CD14-positive monocyte (primary cell): ENCODE measurements at regions not wholly inside any gene's neighbourhood (a gene's known extent, or its start where the extent isn't known, plus 50 kb on each side); places are given as distances from the start of the nearest gene placed in this dataset.

Experiments used
- DNase-seq, 3 donors: peaks; one replicate each; pipeline ENCODE4 v3.0.0-alpha.2; 2011 to 2022
- H2AFZ ChIP-seq: 2 replicates; pipeline ENCODE4 v1.6.0; 2012; ENCODE audit warnings: mild to moderate bottlenecking, low read depth, low read length, inconsistent platforms; ENCODE audit not compliant: insufficient read depth, poor library complexity, severe bottlenecking
- H3K27ac ChIP-seq, 2 donors: 1 replicate in 1 of 2; 2 replicates in 1 of 2; pipeline ENCODE4 v1.5.1; 2012 to 2013; ENCODE audit warnings: low read length in 2 of 2, control low read depth in 1 of 2, inconsistent platforms in 1 of 2, low read depth in 1 of 2, mild to moderate bottlenecking in 1 of 2
- H3K27me3 ChIP-seq, 2 donors: one replicate each; pipeline versions ENCODE4 v1.6.0 to v1.6.1; 2011 to 2013; ENCODE audit warnings: low read length in 2 of 2; ENCODE audit not compliant: control insufficient read depth in 2 of 2, insufficient read depth in 2 of 2
- H3K36me3 ChIP-seq, 2 donors: replicated peaks in 1 of 2; 1 replicate in 1 of 2; 2 replicates in 1 of 2; pipeline versions ENCODE4 v1.5.1 to v1.6.1; 2012 to 2013; ENCODE audit warnings: low read length in 2 of 2, control low read depth in 1 of 2, inconsistent platforms in 1 of 2, mild to moderate bottlenecking in 1 of 2; ENCODE audit not compliant: insufficient read depth in 2 of 2, control insufficient read depth in 1 of 2
- H3K4me1 ChIP-seq, 2 donors: 1 replicate in 1 of 2; 2 replicates in 1 of 2; pipeline versions ENCODE4 v1.5.1 to v1.6.1; 2012 to 2013; ENCODE audit warnings: low read length in 2 of 2, control low read depth in 1 of 2, inconsistent platforms in 1 of 2, mild to moderate bottlenecking in 1 of 2, moderate library complexity in 1 of 2; ENCODE audit not compliant: insufficient read depth in 2 of 2, control insufficient read depth in 1 of 2
- H3K4me2 ChIP-seq: replicated peaks from 2 replicates; pipeline ENCODE3; 2012; ENCODE audit warnings: low read length, moderate library complexity, mild to moderate bottlenecking; ENCODE audit not compliant: poor library complexity, severe bottlenecking; ENCODE audit errors: extremely low read depth
- H3K4me3 ChIP-seq, 3 experiments: fragments of 200-600 bp in 1 of 3; sonication (generic) in 1 of 3; replicated peaks in 1 of 3; 1 replicate in 2 of 3; 2 replicates in 1 of 3; pipeline ENCODE4 v1.5.1; 2011 to 2013; ENCODE audit warnings: low read length in 3 of 3, mild to moderate bottlenecking in 3 of 3, control low read depth in 2 of 3, low read depth in 2 of 3, inconsistent platforms in 1 of 3, moderate library complexity in 1 of 3
- H3K79me2 ChIP-seq: 2 replicates; pipeline ENCODE4 v1.6.0; 2012; ENCODE audit warnings: mild to moderate bottlenecking, control low read depth, inconsistent platforms, low read length, moderate library complexity; ENCODE audit not compliant: insufficient read depth
- H3K9ac ChIP-seq: 2 replicates; pipeline ENCODE4 v1.6.0; 2017; ENCODE audit warnings: low read length, mild to moderate bottlenecking; ENCODE audit not compliant: insufficient read depth, poor library complexity, severe bottlenecking
- H3K9me3 ChIP-seq, 2 donors: replicated peaks in 1 of 2; 1 replicate in 1 of 2; 2 replicates in 1 of 2; pipeline versions ENCODE4 v1.5.1 to v1.6.1; 2012 to 2013; ENCODE audit warnings: low read length in 2 of 2, control low read depth in 1 of 2; ENCODE audit not compliant: control insufficient read depth in 1 of 2, insufficient read depth in 1 of 2
- H4K20me1 ChIP-seq: 2 replicates; pipeline ENCODE4 v1.6.0; 2012; ENCODE audit warnings: mild to moderate bottlenecking, low read length, control low read depth, moderate library complexity; ENCODE audit not compliant: insufficient read depth
- H3K27ac Mint-ChIP-seq, 7 donors: one replicate each; pipeline ENCODE4 v1.8.0; 2020; ENCODE audit warnings: mild to moderate bottlenecking in 7 of 7, mixed read lengths in 7 of 7, moderate library complexity in 6 of 7, inconsistent platforms in 2 of 7
- H3K27me3 Mint-ChIP-seq, 3 donors: one replicate each; pipeline ENCODE4 v1.8.0; 2021 to 2022; ENCODE audit warnings: low read depth in 3 of 3, mild to moderate bottlenecking in 3 of 3, mixed read lengths in 3 of 3, moderate library complexity in 3 of 3, inconsistent platforms in 1 of 3
- H3K36me3 Mint-ChIP-seq, 2 donors: one replicate each; pipeline ENCODE4 v1.8.0; 2020; ENCODE audit warnings: mixed read lengths in 2 of 2, inconsistent platforms in 1 of 2, mild to moderate bottlenecking in 1 of 2
- H3K4me1 Mint-ChIP-seq: one replicate; pipeline ENCODE4 v1.8.0; 2020; ENCODE audit warnings: mild to moderate bottlenecking, mixed read lengths
- H3K4me3 Mint-ChIP-seq, 2 donors: one replicate each; pipeline ENCODE4 v1.8.0; 2020; ENCODE audit warnings: mild to moderate bottlenecking in 2 of 2, mixed read lengths in 2 of 2, moderate library complexity in 1 of 2
- H3K9me3 Mint-ChIP-seq, 7 donors: one replicate each; pipeline ENCODE4 v1.8.0; 2020 to 2022; ENCODE audit warnings: mixed read lengths in 7 of 7, mild to moderate bottlenecking in 6 of 7, moderate library complexity in 6 of 7, inconsistent platforms in 2 of 7
- CTCF ChIP-seq: fragments of 200-600 bp; IDR thresholded peaks from one replicate; pipeline ENCODE4 v1.8.0; 2022; ENCODE audit warnings: antibody characterized with exemption, mild to moderate bottlenecking
- WGBS: methylation state at CpG from one replicate; pipeline ENCODE4 v1.1.5; 2013; ENCODE audit warnings: missing lambda C conversion rate; ENCODE audit not compliant: insufficient coverage; 5-methylcytosine and 5-hydroxymethylcytosine counted together
- intact Hi-C, 2 donors: fragments of 100-400 bp; cut with micrococcal nuclease; formaldehyde crosslinking; loops; one replicate each; pipeline versions ENCODE4 v1.15.0 to v1.15.1; 2023

- DNase-seq: no peak
- intact Hi-C loops: no loop called here
- H3K36me3 Mint-ChIP-seq: no peaks in the 10 kb centered on the region
- Histone ChIP-seq H3K27ac (no peak overlapping the region), H3K9me3 (peaks cover 2 to 3% of the 10 kb centered on the region in 2 donors), H3K36me3 (no peaks in the 10 kb centered on the region), H3K4me3 (no peak overlapping the region), H3K79me2 (no peaks in the 10 kb centered on the region), H3K9ac (no peak overlapping the region), H3K4me1 (no peaks in the 10 kb centered on the region), H2AFZ (no peak overlapping the region), H4K20me1 (no peaks in the 10 kb centered on the region), H3K4me2 (no peak overlapping the region), H3K27me3 (no peaks in the 10 kb centered on the region)
- H3K4me1 Mint-ChIP-seq: no peaks in the 10 kb centered on the region
- H3K27me3 Mint-ChIP-seq: no peaks in the 10 kb centered on the region
- no peak for TF ChIP-seq CTCF
- no peak overlapping the region for H3K4me3 Mint-ChIP-seq
- H3K27ac Mint-ChIP-seq: no peak overlapping the region
- WGBS: 57% methylated on average over 1 of the region's 3 CpGs
- H3K9me3 Mint-ChIP-seq: peaks cover 0 to 7% (median 0%) of the 10 kb centered on the region in 7 donors
Measured at GRCh38 chr5:155753943-155754581, 572.9 kb upstream of the SGCD start.

GRCh38 chr5:155759252-155759651 lies 567.7 kb upstream of the SGCD start:
- Histone ChIP-seq H3K4me2 (no peak overlapping the region), H3K4me3 (no peak overlapping the region), H3K27ac (no peak overlapping the region), H3K36me3 (no peaks in the 10 kb centered on the region), H3K27me3 (no peaks in the 10 kb centered on the region), H4K20me1 (no peaks in the 10 kb centered on the region), H2AFZ (no peak overlapping the region), H3K79me2 (no peaks in the 10 kb centered on the region), H3K9me3 (peaks cover 5 to 11% of the 10 kb centered on the region in 2 donors), H3K9ac (no peak overlapping the region), H3K4me1 (no peaks in the 10 kb centered on the region)
- Mint-ChIP-seq H3K36me3 (no peaks in the 10 kb centered on the region), H3K4me1 (no peaks in the 10 kb centered on the region), H3K27ac (no peak overlapping the region), H3K4me3 (no peak overlapping the region), H3K9me3 (peaks cover 3 to 13% (median 9%) of the 10 kb centered on the region in 7 donors), H3K27me3 (peaks cover 0 to 1% (median 0%) of the 10 kb centered on the region in 3 donors)
- DNase-seq: no peak
- intact Hi-C loops: no loop called here
- 100% methylated on average over 1 of the region's 2 CpGs for WGBS
- TF ChIP-seq CTCF: no peak
